Mucosa of stomach (tissue), 1 donor: ENCODE measurements at regions not wholly inside any gene's neighbourhood (a gene's known extent, or its start where the extent isn't known, plus 50 kb on each side); places are given as distances from the start of the nearest gene placed in this dataset.

Experiments
- H3K27me3 ChIP-seq: one replicate; pipeline ENCODE4 v1.7.0; 2013; ENCODE audit warnings: mild to moderate bottlenecking, low read length; ENCODE audit not compliant: control insufficient read depth, insufficient read depth
- H3K36me3 ChIP-seq: one replicate; pipeline ENCODE4 v1.7.0; 2013; ENCODE audit warnings: low read length; ENCODE audit not compliant: control insufficient read depth, insufficient read depth
- H3K4me1 ChIP-seq: one replicate; pipeline ENCODE4 v1.7.0; 2013; ENCODE audit warnings: mild to moderate bottlenecking, low read length; ENCODE audit not compliant: control insufficient read depth, insufficient read depth
- H3K4me3 ChIP-seq: one replicate; pipeline ENCODE4 v1.7.0; 2013; ENCODE audit warnings: low read length
- H3K9ac ChIP-seq: one replicate; pipeline ENCODE4 v1.7.0; 2013; ENCODE audit warnings: mild to moderate bottlenecking, low read length, moderate library complexity
- H3K9me3 ChIP-seq: one replicate; pipeline ENCODE4 v1.7.0; 2013; ENCODE audit warnings: mild to moderate bottlenecking, low read length, moderate library complexity; ENCODE audit not compliant: control insufficient read depth
- donor health status: Pancreatic carcinoma.

DNA sequence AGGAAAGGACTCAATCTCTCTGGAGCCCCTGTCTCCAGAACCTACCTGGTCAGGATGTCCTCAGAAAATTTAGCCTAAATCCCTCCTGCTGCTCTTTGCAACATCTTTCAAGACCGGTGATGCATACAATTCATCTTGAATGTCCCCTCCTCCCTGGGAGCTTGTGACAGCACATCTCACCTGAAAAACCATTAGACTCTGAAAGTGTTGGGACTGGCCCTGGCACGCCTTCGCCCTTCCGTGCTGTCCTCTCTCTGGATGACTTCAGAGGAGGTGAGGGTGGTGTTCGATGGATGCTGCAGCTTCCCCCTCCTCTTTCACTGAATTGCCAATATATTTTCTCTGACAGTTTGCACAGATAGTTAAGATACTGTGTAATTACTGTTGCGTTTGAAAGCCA, 90.9 kb upstream of the CISTR start:
- Histone ChIP-seq H3K9me3 (no peaks in the 10 kb centered on the region), H3K9ac (no peak overlapping the region), H3K36me3 (no peaks in the 10 kb centered on the region), H3K27me3 (peaks cover 34% of the 10 kb centered on the region), H3K4me1 (no peaks in the 10 kb centered on the region), H3K4me3 (no peak overlapping the region)

GRCh38 chr12:53843545-53843944, 91.8 kb upstream of the CISTR start:
- no peaks in the 10 kb centered on the region for H3K4me1 ChIP-seq
- H3K4me3 ChIP-seq = no peak overlapping the region
- no peaks in the 10 kb centered on the region for H3K36me3 ChIP-seq
- no peak overlapping the region for H3K9ac ChIP-seq
- H3K9me3 ChIP-seq = no peaks in the 10 kb centered on the region
- peaks cover 34% of the 10 kb centered on the region for H3K27me3 ChIP-seq

GRCh38 chr12:53844994-53845844, 93.4 kb upstream of the HOXC13 start:
- no peak overlapping the region for H3K9ac ChIP-seq
- peaks cover 40% of the 10 kb centered on the region for H3K27me3 ChIP-seq

DNA sequence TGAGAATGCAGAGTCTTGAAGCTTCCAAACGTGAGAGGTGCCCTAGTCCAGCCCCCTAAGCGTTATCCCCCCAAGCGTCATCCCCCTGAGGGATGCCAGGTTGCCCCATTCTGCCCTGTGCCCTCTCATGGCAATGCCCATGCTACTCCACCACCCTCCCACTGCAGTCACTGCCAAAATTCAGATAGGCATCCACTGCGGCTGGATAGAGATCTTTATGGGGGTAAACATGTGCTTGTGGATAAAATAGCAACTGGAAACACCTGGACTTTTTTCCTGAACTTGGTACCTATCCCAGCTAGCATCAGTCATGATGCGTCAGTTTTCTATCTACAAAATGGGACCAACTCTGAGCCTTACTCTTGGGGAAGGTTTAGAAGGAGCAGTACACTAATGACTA, 92.7 kb upstream of the HOXC13 start:
- no peaks in the 10 kb centered on the region for H3K36me3 ChIP-seq
- H3K4me3 ChIP-seq = no peak overlapping the region
- no peaks in the 10 kb centered on the region for H3K4me1 ChIP-seq
- H3K27me3 ChIP-seq = peaks cover 35% of the 10 kb centered on the region
- no peak overlapping the region for H3K9ac ChIP-seq
- no peaks in the 10 kb centered on the region for H3K9me3 ChIP-seq

More at GRCh38 chr12:53844994-53845844, 93.4 kb upstream of the HOXC13 start:
- no peaks in the 10 kb centered on the region for H3K36me3 ChIP-seq
- H3K4me1 ChIP-seq = no peaks in the 10 kb centered on the region
- no peak overlapping the region for H3K4me3 ChIP-seq
- H3K9me3 ChIP-seq = no peaks in the 10 kb centered on the region

- no peak overlapping the region for H3K4me3 ChIP-seq
- no peak overlapping the region for H3K9ac ChIP-seq
- peaks cover 34% of the 10 kb centered on the region for H3K27me3 ChIP-seq
- H3K9me3 ChIP-seq = no peaks in the 10 kb centered on the region
- H3K36me3 ChIP-seq = no peaks in the 10 kb centered on the region
- no peaks in the 10 kb centered on the region for H3K4me1 ChIP-seq
Observed at GRCh38 chr12:53849113-53849512, 89.5 kb upstream of the HOXC13 start.

- Histone ChIP-seq H3K36me3 (no peaks in the 10 kb centered on the region), H3K4me3 (no peak overlapping the region), H3K27me3 (peaks cover 29% of the 10 kb centered on the region), H3K9ac (no peak overlapping the region), H3K9me3 (no peaks in the 10 kb centered on the region), H3K4me1 (no peaks in the 10 kb centered on the region)
Observed at GRCh38 chr12:53849656-53850055, 89.0 kb upstream of the HOXC13 start.

DNA sequence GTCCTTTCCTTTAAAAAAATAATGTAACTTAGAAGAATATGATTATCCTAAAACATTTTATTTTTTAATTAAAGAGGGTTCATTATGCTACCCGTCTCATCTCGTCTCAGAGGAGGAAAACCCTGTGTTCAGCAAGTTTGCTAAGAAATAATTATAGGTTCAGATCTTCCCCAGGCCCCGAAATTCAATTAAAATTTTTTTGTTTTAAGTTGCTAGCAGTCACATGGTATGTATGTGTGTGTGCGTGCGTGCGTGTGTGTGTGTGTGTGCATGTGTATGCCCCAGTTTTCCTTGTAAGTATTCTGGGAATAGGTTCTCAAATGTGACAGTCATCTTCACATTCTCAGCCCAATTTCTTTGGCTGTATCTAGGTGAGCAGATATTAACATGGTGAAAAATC, 86.6 kb upstream of the HOXC13 start:
- peaks cover 28% of the 10 kb centered on the region for H3K27me3 ChIP-seq

DNA sequence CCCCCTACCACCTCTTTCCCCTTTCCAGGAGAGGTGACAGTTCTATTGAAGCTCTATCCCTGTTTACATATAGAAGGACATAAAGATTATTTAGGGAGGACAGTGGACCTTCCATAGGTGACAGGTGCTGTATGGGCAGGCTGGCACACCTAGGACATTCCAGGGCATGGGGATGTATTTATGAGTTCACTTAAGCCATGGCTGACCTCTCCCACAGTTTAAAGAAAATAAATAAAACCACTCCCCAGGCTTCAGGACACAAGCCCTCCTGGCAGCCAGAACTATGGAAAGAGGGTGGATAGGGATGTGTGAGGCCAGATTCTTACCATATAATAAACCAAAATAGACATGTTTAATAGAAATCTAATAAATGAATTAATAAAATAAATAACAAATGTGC, 85.6 kb upstream of the HOXC13 start:
- H3K9ac ChIP-seq = no peak overlapping the region
- no peaks in the 10 kb centered on the region for H3K36me3 ChIP-seq
- H3K4me1 ChIP-seq = no peaks in the 10 kb centered on the region
- H3K9me3 ChIP-seq = no peaks in the 10 kb centered on the region
- H3K4me3 ChIP-seq = no peak overlapping the region
- H3K27me3 ChIP-seq = peaks cover 28% of the 10 kb centered on the region

More for the DNA sequence above, 86.6 kb upstream of the HOXC13 start:
- Histone ChIP-seq H3K9me3 (no peaks in the 10 kb centered on the region), H3K36me3 (no peaks in the 10 kb centered on the region), H3K4me1 (no peaks in the 10 kb centered on the region), H3K4me3 (no peak overlapping the region), H3K9ac (no peak overlapping the region)

GRCh38 chr12:53854701-53855316, 83.8 kb upstream of the HOXC13 start:
- Histone ChIP-seq H3K27me3 (peaks cover 21% of the 10 kb centered on the region), H3K36me3 (no peaks in the 10 kb centered on the region), H3K4me1 (no peaks in the 10 kb centered on the region), H3K9ac (no peak overlapping the region), H3K9me3 (no peaks in the 10 kb centered on the region), H3K4me3 (no peak overlapping the region)

DNA sequence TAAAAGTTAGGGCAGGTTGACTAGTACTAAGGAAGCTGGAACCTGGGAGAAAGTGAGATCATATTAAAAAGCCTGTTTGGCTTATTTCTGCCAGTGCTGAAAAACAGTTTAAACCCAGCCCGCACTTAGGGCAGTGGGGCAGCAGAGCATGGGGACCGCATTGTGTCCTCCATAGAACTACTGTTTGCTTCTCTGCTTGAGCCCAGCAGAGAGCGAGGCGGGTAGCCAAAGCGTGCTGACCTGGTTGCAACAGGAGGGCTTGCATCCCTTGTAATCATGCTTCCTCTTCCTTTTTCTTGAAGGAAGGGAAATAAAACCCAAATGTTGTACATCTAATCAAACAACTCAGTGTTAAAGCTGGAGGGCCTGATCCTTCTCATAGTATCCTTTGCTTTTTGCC, 82.5 kb upstream of the HOXC13 start:
- peaks cover 23% of the 10 kb centered on the region for H3K27me3 ChIP-seq

GRCh38 chr12:53857666-53858065, 81.0 kb upstream of the HOXC13 start:
- peaks cover 15% of the 10 kb centered on the region for H3K27me3 ChIP-seq
- no peaks in the 10 kb centered on the region for H3K4me1 ChIP-seq
- H3K4me3 ChIP-seq = no peak overlapping the region
- no peaks in the 10 kb centered on the region for H3K9me3 ChIP-seq
- H3K9ac ChIP-seq = no peak overlapping the region
- no peaks in the 10 kb centered on the region for H3K36me3 ChIP-seq

More for the DNA sequence above, 82.5 kb upstream of the HOXC13 start:
- Histone ChIP-seq H3K9me3 (no peaks in the 10 kb centered on the region), H3K36me3 (no peaks in the 10 kb centered on the region), H3K4me3 (no peak overlapping the region), H3K4me1 (no peaks in the 10 kb centered on the region), H3K9ac (no peak overlapping the region)

- Histone ChIP-seq H3K36me3 (no peaks in the 10 kb centered on the region), H3K9ac (no peak overlapping the region), H3K9me3 (no peaks in the 10 kb centered on the region), H3K4me3 (no peak overlapping the region), H3K27me3 (peaks cover 19% of the 10 kb centered on the region), H3K4me1 (no peaks in the 10 kb centered on the region)
Observed at GRCh38 chr12:53860426-53861345, 77.9 kb upstream of the HOXC13 start.
